Stomach (tissue), 8 donors: ENCODE measurements at regions not wholly inside any gene's neighbourhood (a gene's known extent, or its start where the extent isn't known, plus 50 kb on each side); places are given as distances from the start of the nearest gene placed in this dataset.

ENCODE experiments used
- DNase-seq, 2 donors: peaks; one replicate each; pipeline versions ENCODE4 v3.0.0 to v3.0.0-alpha.2; 2013 to 2019
- H3K27ac ChIP-seq, 5 donors: fragments of 200-600 bp in 4 of 5; sonication (generic) in 4 of 5; one replicate each; pipeline ENCODE4 v1.5.1; 2013 to 2019; ENCODE audit warnings: mild to moderate bottlenecking in 1 of 5, moderate library complexity in 1 of 5
- H3K27me3 ChIP-seq, 3 donors: fragments of 200-600 bp; sonication (generic); one replicate each; pipeline ENCODE4 v1.5.1; 2017 to 2019; ENCODE audit warnings: mixed run types in 1 of 3
- H3K36me3 ChIP-seq, 4 donors: fragments of 200-600 bp; sonication (generic); 1 replicate in 3 of 4; 2 replicates in 1 of 4; pipeline ENCODE4 v1.5.1; 2016 to 2019
- H3K4me1 ChIP-seq, 4 donors: fragments of 200-600 bp; sonication (generic); one replicate each; pipeline ENCODE4 v1.5.1; 2016 to 2019
- H3K4me3 ChIP-seq, 4 donors: fragments of 200-600 bp; sonication (generic) in 3 of 4; one replicate each; pipeline ENCODE4 v1.5.1; 2016 to 2019; ENCODE audit warnings: mild to moderate bottlenecking in 1 of 4
- H3K9me3 ChIP-seq, 4 donors: fragments of 200-600 bp; sonication (generic); one replicate each; pipeline ENCODE4 v1.5.1; 2016 to 2019
- EP300 ChIP-seq: sonication (generic); formaldehyde crosslinking; IDR thresholded peaks from one replicate; pipeline ENCODE4 v1.6.1; 2017; ENCODE audit warnings: antibody characterized with exemption
- POLR2A ChIP-seq, 4 donors: fragments of 450-650 bp; IDR thresholded peaks; one replicate each; pipeline ENCODE4 v1.6.1; 2016; ENCODE audit warnings: antibody characterized with exemption in 4 of 4, control low read depth in 2 of 4, mild to moderate bottlenecking in 1 of 4, moderate library complexity in 1 of 4
- POLR2AphosphoS5 ChIP-seq, 3 donors: sonication (generic); formaldehyde crosslinking; IDR thresholded peaks; one replicate each; pipeline ENCODE4 v1.6.1; 2016; ENCODE audit warnings: antibody characterized with exemption in 3 of 3
- WGBS, 5 donors: extraction: QIAGEN DNeasy Blood & Tissue Kit in 3 of 5; methylation state at CpG; one replicate each; pipeline versions ENCODE4 v1.1.5 to v1.1.7; 2013 to 2018; 5-methylcytosine and 5-hydroxymethylcytosine counted together
- intact Hi-C: fragments of 100-400 bp; cut with DNase I; formaldehyde crosslinking; loops from one replicate; pipeline ENCODE4 v1.15.1; 2023; ENCODE audit warnings: low total_unique reads
- TF ChIP-seq, protein P1 (sequence below), 7 experiments: fragments of 450-650 bp in 4 of 7; fragments of 200-600 bp in 3 of 7; sonication (generic) in 3 of 7; IDR thresholded peaks; one replicate each; pipeline ENCODE4 v1.5.1; 2016 to 2019; ENCODE audit warnings: antibody characterized with exemption in 7 of 7, control low read depth in 2 of 7, mild to moderate bottlenecking in 1 of 7
- donor health status: healthy with polysubstance abuse.
- donor health status: Bipolar disorder and iron deficiency.
- donor health status: healthy.

DNA sequence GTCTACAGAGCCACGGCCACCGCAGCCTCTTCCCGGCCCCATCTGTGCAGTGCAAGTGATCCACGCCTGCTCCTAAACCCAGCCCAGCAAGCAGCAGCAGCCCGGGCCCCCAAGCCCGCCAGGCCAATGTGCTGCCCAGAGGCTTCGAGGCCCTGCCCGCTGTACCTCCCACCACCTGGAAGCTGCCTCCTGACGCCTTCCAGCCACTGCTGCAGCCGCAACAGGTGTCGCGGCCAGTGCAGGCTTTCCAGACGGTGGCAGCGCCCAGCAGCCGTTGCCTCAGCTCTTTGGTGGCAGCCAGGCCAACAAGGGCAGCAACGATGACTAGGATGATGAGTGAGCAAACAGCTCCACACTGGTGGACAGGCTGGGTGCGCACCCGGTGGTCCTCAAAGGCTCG is 50.2 kb upstream of the TPM4 start:
- 84 to 93% (median 87%) methylated on average over 8 to 19 of the region's 19 CpGs for WGBS, 5 donors
- Histone ChIP-seq H3K4me3 (no peak overlapping the region), H3K27me3 (no peaks in the 10 kb centered on the region), H3K9me3 (no peaks in the 10 kb centered on the region), H3K4me1 (no peaks in the 10 kb centered on the region), H3K36me3 (no peaks in the 10 kb centered on the region), H3K27ac (no peak overlapping the region)
- TF ChIP-seq EP300 (no peak), POLR2A (IDR thresholded peaks at IDR 0.05) (no peak), POLR2AphosphoS5 (IDR thresholded peaks at IDR 0.05) (no peak)
- TF ChIP-seq, protein P1, sequence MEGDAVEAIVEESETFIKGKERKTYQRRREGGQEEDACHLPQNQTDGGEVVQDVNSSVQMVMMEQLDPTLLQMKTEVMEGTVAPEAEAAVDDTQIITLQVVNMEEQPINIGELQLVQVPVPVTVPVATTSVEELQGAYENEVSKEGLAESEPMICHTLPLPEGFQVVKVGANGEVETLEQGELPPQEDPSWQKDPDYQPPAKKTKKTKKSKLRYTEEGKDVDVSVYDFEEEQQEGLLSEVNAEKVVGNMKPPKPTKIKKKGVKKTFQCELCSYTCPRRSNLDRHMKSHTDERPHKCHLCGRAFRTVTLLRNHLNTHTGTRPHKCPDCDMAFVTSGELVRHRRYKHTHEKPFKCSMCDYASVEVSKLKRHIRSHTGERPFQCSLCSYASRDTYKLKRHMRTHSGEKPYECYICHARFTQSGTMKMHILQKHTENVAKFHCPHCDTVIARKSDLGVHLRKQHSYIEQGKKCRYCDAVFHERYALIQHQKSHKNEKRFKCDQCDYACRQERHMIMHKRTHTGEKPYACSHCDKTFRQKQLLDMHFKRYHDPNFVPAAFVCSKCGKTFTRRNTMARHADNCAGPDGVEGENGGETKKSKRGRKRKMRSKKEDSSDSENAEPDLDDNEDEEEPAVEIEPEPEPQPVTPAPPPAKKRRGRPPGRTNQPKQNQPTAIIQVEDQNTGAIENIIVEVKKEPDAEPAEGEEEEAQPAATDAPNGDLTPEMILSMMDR (IDR thresholded peaks at IDR 0.05) = no peak
- no peak for DNase-seq
- intact Hi-C loops = no loop called here
